ENCODE measurements at regions not wholly inside any gene's neighbourhood (a gene's known extent, or its start where the extent isn't known, plus 50 kb on each side); places are given as distances from the start of the nearest gene placed in this dataset.
"Not testable (repeated sequence)": the region's sequence is repeated elsewhere in the genome, so short reads cannot be mapped to it uniquely, and the experiment has no call there.

- peak overlapping the region in 1 of 10 donors; percentile 7 for H3K4me3 ChIP-seq
- peak; percentile 80 to 83 for DNase-seq
- H3K36me3 ChIP-seq = no peaks in the 10 kb centered on the region
- peak; percentile 94 to 100 (median 99) for TF ChIP-seq CTCF (IDR thresholded peaks at IDR 0.05)
- H3K27ac ChIP-seq = no peak overlapping the region
- intact Hi-C loops (cut with DNase I) = loop anchor here (1.0 to 5.0 kb wide), 5 partner anchors 113 to 138 kb away; no protein-coding TSS in a partner anchor
- 15 to 17% methylated on average over 9 of the region's 9 CpGs for WGBS, 2 donors
- H3K27me3 ChIP-seq = no peaks in the 10 kb centered on the region
- ATAC-seq = peak; percentile 90 to 97 (median 94)
- H3K4me1 ChIP-seq = peaks cover 0 to 12% (median 3%) of the 10 kb centered on the region in 9 donors
- no peaks in the 10 kb centered on the region for H3K9me3 ChIP-seq
Observed at GRCh38 chr1:21368515-21369289, 71.2 kb upstream of the NBPF3 start.

- H3K27ac ChIP-seq, DNase-seq, H3K27me3 ChIP-seq, H3K36me3 ChIP-seq, H3K9me3 ChIP-seq: not testable (repeated sequence)
- intact Hi-C loops (cut with DNase I) = loop anchor here (1.0 to 5.0 kb wide), 5 partner anchors 113 to 137 kb away; no protein-coding TSS in a partner anchor
- Histone ChIP-seq H3K4me1 (peaks cover 0 to 12% (median 3%) of the 10 kb centered on the region in 9 donors), H3K4me3 (peak overlapping the region in 1 of 10 donors; percentile 7)
- 55 to 61% methylated on average over 14 of the region's 14 CpGs for WGBS, 2 donors
- ATAC-seq = peak in 2 of 8 donors; percentile 9 to 24
Observed at GRCh38 chr1:21367973-21368514, 71.9 kb upstream of the NBPF3 start.

DNA sequence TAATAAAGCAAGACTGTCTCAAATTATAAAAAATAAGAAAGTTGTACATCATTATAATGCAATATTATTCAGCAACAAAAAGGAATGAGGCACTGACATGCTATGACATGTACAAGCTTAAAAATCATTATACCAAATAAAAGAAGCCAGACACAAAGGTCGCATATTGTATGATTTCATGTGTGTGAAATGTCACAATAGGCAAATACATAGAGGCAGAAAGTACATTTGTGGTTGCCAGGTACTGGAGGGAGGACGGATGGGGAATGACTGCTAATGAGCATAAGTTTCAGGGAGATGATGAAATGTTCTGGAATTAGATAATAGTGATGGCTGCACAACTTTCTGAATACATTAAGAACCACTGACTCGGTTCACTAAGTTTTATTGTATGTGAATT lies 73.6 kb upstream of the NBPF3 start:
- intact Hi-C loops (cut with DNase I) = loop anchor here in 3 of 10 donors (5.0 kb wide), 1 partner anchor 134 kb away; no protein-coding TSS in a partner anchor
- TF ChIP-seq CTCF (IDR thresholded peaks at IDR 0.05) = no peak
- DNase-seq (no peak), ATAC-seq (no peak)
- Histone ChIP-seq H3K9me3 (no peaks in the 10 kb centered on the region), H3K27me3 (no peaks in the 10 kb centered on the region), H3K4me3 (no peak overlapping the region), H3K4me1 (peaks cover 0 to 12% (median 3%) of the 10 kb centered on the region in 9 donors), H3K36me3 (no peaks in the 10 kb centered on the region), H3K27ac (no peak overlapping the region)
- WGBS, 2 donors = 78 to 87% methylated on average over 3 of the region's 3 CpGs

DNA sequence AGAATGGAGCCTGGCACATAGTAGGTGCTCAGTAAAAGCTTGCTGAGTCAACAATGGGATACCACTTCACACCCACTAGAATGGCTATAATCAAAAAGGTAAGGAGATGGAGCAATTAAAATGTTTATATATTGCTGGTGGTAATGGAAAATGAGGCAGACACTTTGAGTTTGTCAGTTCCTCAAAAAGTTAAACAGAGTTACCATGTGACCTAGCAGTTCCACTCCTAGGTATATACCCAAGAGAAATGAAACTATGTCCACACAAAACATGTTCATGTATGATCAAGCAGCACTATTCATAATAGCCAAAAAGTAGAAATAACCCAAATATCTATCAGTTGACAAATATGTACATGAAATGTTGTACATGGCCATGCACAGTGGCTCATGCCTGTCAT lies 74.8 kb upstream of the ECE1 start:
- no peaks in the 10 kb centered on the region for H3K36me3 ChIP-seq
- no peak for TF ChIP-seq CTCF (IDR thresholded peaks at IDR 0.05)
- no peak for DNase-seq
- no peaks in the 10 kb centered on the region for H3K27me3 ChIP-seq
- H3K27ac ChIP-seq = no peak overlapping the region
- H3K9me3 ChIP-seq = no peaks in the 10 kb centered on the region
- H3K4me1 ChIP-seq = peaks cover 0 to 12% (median 3%) of the 10 kb centered on the region in 9 donors
- intact Hi-C loops (cut with DNase I) = loop anchor here in 3 of 10 donors (5.0 kb wide), 1 partner anchor 133 kb away; no protein-coding TSS in a partner anchor
- H3K4me3 ChIP-seq = no peak overlapping the region
- ATAC-seq = no peak

GRCh38 chr1:21362096-21362495 lies 71.8 kb upstream of the ECE1 start:
- DNase-seq (no peak), ATAC-seq (no peak)
- Histone ChIP-seq H3K36me3 (no peaks in the 10 kb centered on the region), H3K27ac (no peak overlapping the region), H3K27me3 (no peaks in the 10 kb centered on the region), H3K9me3 (no peaks in the 10 kb centered on the region), H3K4me1 (no peaks in the 10 kb centered on the region), H3K4me3 (no peak overlapping the region)
- intact Hi-C loops (cut with DNase I) = no loop called here
- TF ChIP-seq CTCF (IDR thresholded peaks at IDR 0.05) = no peak
- 83 to 88% methylated on average over 3 of the region's 3 CpGs for WGBS, 2 donors

Data from heart right ventricle (tissue), 16 donors.